ENCODE measurements at regions not wholly inside any gene's neighbourhood (a gene's known extent, or its start where the extent isn't known, plus 50 kb on each side); places are given as distances from the start of the nearest gene placed in this dataset.

DNA sequence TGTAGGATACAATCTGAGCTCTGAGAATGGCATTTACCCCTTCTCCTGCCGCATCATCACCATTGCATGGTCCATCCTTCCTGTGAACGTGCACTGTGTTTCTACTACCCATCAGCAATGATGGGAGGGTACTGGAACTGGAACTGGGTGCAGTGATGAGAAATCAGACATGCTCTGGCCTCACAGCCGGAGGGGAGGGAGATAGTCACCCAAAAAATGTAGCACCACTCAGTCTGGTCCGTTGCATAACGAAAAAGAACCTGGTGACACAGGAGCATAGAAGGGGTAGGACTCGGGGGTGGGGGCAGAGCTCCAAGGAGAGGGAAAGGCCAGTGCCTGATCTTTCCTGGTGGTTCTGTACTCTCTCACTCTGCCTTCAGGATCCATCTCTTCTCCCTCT, 205.0 kb downstream of the RPLP1 start:
- TF ChIP-seq, protein P1, sequence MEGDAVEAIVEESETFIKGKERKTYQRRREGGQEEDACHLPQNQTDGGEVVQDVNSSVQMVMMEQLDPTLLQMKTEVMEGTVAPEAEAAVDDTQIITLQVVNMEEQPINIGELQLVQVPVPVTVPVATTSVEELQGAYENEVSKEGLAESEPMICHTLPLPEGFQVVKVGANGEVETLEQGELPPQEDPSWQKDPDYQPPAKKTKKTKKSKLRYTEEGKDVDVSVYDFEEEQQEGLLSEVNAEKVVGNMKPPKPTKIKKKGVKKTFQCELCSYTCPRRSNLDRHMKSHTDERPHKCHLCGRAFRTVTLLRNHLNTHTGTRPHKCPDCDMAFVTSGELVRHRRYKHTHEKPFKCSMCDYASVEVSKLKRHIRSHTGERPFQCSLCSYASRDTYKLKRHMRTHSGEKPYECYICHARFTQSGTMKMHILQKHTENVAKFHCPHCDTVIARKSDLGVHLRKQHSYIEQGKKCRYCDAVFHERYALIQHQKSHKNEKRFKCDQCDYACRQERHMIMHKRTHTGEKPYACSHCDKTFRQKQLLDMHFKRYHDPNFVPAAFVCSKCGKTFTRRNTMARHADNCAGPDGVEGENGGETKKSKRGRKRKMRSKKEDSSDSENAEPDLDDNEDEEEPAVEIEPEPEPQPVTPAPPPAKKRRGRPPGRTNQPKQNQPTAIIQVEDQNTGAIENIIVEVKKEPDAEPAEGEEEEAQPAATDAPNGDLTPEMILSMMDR (IDR thresholded peaks at IDR 0.05; ENCODE audit: insufficient read depth, low read length), result no peak
- H3K4me3 ChIP-seq (ENCODE audit: low read depth, low read length), result no peak overlapping the region
- DNase-seq (ENCODE audit: low read depth), result no peak

DNA sequence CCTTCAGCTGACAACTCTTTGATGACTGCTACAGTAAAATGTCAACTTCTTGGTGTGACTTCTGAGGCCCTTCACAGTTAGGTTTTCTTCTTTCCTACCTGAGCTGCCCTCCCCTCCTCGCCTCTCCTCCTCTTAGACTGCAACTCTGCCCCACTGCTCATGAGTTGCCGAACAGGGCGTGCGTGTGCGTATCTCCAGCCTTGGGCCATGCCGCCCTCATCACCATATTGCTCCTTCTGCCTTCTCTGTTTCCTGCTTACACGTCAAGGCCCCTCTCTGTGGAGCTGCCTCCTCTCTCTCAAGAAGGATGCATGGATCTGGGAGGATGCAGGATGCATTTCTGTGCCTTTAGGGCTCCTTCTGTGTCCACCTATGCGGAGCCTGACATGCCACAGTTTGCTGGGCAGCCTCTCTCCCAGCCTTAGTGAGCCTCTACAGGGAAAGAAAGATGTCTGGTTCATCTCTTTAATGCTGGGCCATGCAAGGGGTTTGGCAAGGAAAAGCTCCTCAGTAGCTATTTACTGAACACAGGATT, 205.9 kb downstream of the RPLP1 start:
- no peak overlapping the region for H3K4me3 ChIP-seq (ENCODE audit: low read depth, low read length)
- TF ChIP-seq, protein P1 (IDR thresholded peaks at IDR 0.05; ENCODE audit: insufficient read depth, low read length), result no peak
- no peak for DNase-seq (ENCODE audit: low read depth)

DNA sequence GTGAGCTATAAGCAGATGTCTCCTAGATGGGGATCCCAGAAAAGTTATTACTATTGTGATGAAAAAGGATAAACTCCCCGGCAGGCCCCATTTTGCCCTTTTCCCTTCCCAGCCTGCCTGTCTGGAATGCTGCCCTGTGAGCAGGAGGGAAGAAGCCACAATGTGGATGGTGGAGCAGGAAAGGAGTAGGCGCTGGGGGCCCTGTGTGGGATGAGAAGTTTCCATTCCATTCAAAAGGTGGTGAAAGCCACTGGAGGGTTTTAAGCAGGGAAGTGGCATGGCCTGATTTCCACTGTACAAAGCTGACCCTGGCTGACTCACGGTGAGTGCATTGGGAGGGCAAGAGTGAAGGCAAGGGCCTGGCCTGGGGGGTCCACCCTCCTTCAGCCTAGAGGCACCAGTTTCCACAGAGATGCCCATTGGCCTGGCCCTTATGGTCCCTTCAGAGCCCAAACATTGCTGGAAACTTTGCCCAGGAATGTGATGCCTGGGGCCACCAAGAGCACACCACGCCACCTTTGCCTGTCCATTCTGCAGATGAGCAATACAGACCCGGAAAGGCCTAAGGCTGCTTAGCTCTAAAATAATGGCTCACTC, 206.9 kb downstream of the RPLP1 start:
- DNase-seq (ENCODE audit: low read depth), result no peak
- TF ChIP-seq, protein P1 (IDR thresholded peaks at IDR 0.05; ENCODE audit: insufficient read depth, low read length), result no peak
- H3K4me3 ChIP-seq (ENCODE audit: low read depth, low read length), result no peak overlapping the region

DNA sequence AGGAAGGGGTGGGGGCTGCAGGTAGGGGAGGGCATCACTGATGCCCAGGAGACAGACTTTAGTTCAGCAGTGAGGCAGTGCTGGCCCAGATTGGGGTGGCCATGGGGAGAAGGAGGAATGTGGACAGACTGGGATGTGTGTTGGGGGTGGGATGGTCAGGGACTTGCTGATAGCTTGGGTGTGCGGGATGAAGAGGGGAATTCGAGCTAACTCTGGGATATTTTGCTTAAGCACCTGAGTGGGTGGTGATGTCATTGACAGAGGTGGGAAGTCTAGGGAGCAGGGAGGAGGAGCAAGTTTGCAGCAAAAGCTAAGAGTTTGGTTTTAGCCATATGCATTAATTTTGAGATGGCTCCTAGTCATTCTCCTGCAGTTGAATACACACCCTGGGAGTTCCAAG, 207.5 kb downstream of the RPLP1 start:
- H3K4me3 ChIP-seq (ENCODE audit: low read depth, low read length), result no peak overlapping the region
- no peak for DNase-seq (ENCODE audit: low read depth)
- TF ChIP-seq, protein P1 (IDR thresholded peaks at IDR 0.05; ENCODE audit: insufficient read depth, low read length), result no peak

DNA sequence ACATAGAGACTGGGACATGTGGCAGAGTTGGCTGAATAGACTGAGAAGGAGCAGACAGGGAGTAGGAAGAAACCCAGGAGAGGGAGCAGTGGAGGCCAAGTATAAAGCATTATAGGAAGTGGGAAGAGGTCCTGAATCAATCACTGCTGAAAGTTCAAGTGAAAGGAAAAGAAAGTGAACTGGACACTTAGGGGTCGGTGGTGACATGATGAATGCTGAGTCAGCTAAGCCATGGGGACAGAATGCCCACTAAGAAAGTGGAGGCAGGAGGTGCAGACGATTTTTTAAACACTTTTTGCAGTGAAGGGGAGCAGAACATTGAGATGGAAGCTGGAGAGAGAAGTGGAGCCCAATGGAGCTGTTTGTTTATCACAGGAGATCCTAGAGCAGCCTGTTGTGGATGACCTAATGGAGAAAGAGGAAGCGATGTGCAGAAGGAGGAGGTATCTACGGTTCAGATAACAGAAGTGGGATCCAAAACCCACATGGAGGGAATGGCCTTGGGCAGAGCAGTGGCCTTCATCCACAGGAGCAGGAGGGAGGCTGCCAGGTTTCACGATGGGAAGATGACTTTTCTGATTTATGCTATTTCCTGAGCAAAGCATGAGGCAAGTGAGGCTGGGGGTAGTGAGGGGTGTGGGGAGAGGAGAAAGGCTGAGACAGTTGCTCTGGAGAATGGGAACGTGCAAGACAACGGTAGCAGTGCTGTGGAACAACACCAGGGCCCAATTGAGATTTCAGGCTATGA, 208.2 kb downstream of the RPLP1 start:
- TF ChIP-seq, protein P1 (IDR thresholded peaks at IDR 0.05; ENCODE audit: insufficient read depth, low read length), result no peak

DNA sequence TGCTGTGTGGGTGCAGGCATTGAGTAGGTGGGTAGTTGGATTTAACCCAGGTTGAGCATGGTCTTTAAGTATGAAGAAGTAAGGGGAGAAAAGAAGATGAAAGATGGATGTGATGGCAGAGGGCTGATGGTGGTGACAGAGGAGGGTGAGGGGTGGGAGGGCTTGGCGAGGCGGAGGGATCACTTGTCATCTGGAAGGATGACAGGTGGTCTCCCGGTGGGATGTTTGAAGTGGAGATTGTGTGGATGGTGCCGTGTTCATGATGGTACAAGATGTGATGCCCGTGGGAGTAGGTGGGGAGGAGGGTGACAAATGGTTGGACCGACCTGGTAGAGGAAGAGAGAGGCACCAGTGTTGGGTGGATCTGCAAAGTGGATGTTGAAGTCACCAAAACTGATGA, 208.8 kb downstream of the RPLP1 start:
- no peak for DNase-seq (ENCODE audit: low read depth)
- H3K4me3 ChIP-seq (ENCODE audit: low read depth, low read length), result no peak overlapping the region
- TF ChIP-seq, protein P1 (IDR thresholded peaks at IDR 0.05; ENCODE audit: insufficient read depth, low read length), result no peak

More for the DNA sequence above, 208.2 kb downstream of the RPLP1 start:
- no peak overlapping the region for H3K4me3 ChIP-seq (ENCODE audit: low read depth, low read length)
- no peak for DNase-seq (ENCODE audit: low read depth)
